ENCODE measurements at regions not wholly inside any gene's neighbourhood (a gene's known extent, or its start where the extent isn't known, plus 50 kb on each side); places are given as distances from the start of the nearest gene placed in this dataset.

DNA sequence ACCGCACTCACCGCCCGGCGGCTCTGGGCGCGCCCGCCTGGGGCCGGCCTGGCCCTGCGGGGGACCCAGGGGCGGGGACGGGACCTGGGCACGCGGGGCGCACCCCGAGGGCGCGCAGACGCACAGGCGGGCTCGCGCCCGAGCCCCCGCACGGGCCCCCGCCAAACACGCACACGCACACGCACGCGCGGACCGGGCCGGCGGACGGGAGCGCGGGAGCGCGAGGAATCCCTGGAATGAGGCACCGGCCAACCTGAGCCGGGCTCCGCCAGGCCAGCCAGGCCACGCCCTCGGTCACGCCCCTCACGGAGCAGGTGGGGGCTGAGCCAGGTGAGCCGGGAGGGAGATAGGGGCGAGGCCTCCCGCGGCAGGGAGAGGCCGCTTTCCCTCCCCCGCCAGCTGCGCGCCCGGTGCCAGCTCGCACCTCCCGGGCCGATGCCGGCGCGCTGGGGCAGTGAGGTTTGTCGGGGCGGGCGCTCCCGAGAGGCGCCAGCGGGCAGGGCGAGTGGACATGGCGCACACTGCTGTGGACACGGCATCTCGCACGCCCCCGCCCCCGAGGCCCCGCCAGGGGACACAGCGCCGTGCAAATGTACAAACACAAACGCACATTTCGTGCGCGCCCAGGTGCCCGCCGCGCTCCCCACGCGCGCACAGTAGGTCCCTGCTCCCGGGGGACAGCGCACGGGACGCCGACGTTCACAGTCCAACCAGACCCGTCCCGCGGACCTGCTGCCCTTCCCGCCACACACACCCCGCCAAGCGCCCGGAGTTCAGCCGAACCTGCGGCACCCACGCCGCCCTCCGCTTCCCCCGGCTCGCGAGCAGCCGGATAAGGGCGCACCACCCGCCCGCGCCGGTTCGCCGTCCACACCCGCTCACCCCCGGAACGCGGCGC is 75.9 kb upstream of the VGLL4 start:
- TF ChIP-seq CTCF (IDR thresholded peaks at IDR 0.05; ENCODE audit: low read depth, low read length, missing control alignments), result no peak
- H3K4me3 ChIP-seq (ENCODE audit: low read depth, low read length), result peak overlapping the region; percentile 82
- no peak for DNase-seq (ENCODE audit: low read depth)

DNA sequence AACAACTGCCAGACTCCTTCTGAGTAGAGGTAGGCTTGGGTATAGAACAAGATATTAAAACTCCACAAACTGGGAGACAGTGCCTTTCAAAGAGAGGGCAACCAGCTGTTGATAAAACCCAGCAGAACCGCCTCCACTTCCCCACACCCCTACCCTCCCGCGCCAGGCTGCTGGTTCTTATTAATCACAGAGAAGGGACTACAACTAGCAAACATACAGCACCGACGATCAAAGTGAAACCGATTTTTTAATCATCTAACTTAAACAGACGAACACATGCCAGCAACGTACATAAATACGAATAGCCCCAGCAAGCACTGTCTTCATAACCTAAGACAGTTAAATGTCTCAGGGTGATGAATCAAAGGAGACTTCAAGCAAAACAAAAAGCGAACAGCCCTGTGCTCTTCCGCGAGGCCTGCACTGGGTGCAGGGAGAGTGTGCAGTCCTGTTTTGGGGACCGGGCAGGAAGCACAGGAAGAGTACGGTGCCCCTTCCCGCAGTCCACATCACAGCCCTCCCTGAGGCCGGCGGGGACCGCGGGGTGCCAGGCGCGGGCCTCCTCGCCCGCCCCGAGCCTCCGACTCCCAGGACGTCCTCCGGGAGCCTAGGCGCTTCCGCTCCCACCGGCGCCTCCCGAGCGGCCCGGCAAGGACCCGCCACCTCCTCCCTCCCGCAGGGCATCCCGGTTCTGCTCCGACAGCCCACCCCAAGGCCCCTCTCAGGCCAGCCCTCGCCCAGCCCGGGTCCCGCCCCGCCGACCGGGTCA is 75.1 kb upstream of the VGLL4 start:
- TF ChIP-seq CTCF (IDR thresholded peaks at IDR 0.05; ENCODE audit: low read depth, low read length, missing control alignments), result no peak
- peak overlapping the region; percentile 82 for H3K4me3 ChIP-seq (ENCODE audit: low read depth, low read length)
- DNase-seq (ENCODE audit: low read depth), result no peak

DNA sequence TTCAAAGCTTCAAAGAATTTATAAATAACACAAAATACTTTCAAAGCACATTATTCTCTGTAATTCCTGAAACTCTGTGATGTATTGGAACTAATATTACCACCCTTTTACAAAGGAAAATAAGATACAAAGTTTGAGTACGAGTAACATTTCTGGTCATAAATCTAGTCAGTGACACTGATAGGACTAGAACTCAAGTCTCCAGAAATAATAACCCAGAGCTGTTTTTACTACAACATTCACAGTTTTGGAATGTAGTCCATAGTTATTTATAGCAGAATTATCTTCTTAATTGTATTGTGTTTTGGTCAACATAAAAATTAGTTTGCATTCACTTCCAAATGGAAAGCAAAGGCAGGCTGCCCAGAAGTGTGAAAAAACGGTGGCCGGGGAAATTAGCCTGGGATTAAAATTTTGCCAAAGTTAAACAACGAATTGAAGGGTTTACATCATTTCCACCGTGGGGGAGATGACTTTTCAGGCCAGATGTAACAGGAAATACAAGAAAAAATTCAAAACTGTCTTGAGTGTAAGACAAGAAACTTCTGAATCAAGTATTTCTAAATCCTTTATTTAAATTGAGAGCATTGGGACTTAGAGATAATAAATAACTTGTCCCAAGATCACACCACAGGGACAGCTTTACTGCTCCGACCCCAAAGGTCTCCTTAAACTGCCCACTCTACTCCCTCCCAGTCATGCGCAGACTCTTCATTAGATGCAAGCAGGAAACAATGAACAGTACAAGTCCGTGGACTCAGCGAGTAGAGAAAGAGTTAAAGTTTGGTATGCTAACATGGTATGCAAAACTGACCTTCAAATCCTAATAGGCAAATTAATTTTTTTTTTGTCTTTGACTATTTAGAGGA is 74.3 kb upstream of the VGLL4 start:
- no peak for DNase-seq (ENCODE audit: low read depth)
- H3K4me3 ChIP-seq (ENCODE audit: low read depth, low read length), result peak overlapping the region; percentile 82
- no peak for TF ChIP-seq CTCF (IDR thresholded peaks at IDR 0.05; ENCODE audit: low read depth, low read length, missing control alignments)

- H3K4me3 ChIP-seq (ENCODE audit: low read depth, low read length), result no peak overlapping the region
- TF ChIP-seq CTCF (IDR thresholded peaks at IDR 0.05; ENCODE audit: low read depth, low read length, missing control alignments), result no peak
- no peak for DNase-seq (ENCODE audit: low read depth)
Observed at GRCh38 chr3:11717301-11717700, 73.6 kb upstream of the VGLL4 start.

DNA sequence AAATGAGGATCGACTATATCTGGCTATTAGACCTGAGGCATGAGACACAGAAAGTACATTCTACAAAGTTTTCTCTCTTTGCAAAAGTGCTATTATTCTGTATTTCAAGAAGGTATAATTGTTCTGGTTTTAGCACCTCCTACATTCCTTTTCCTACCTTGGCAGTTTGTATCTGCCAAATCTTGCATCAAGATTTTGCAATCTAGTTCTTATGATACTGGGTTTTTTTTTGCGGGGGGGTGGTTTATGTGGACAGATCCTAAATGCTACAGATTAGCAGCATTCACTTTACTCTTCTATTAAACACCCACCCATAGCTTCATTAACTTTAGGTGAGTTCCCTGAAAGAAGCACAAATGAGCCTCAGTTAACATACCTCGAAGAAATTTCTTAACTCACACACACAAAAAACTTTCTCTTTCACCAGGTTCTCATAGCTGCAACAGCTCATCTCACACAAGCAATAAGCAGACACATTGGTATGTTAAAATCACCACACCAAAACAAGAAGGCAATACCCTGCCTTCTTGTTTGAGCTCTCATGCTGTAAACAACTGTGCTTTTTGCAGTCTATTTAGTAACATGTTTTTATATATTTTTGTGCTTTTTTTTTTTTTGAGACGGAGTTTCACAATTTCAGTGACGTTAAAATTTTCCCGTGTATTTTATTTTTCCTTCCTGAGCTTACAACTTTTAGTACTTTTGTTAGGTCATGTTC is 73.0 kb upstream of the VGLL4 start:
- no peak for DNase-seq (ENCODE audit: low read depth)
- H3K4me3 ChIP-seq (ENCODE audit: low read depth, low read length), result no peak overlapping the region
- no peak for TF ChIP-seq CTCF (IDR thresholded peaks at IDR 0.05; ENCODE audit: low read depth, low read length, missing control alignments)

DNA sequence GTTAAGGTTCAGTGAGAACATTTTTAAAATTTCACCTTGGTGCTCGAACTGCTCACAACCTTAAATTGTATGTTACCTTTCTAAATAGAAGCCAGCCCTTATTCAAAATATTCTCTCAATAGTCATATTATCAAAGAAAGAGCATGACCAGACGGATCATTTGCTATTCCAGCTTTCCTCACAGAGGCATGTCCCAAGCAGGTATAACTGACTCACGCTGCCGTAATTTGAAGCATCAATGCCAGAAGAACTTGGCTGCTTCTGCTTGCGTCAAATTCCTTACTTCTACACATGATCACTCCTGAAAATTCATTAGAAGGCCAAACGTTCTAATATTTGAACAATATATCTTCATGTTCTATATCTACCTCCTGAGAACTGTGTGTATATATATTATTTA is 69.5 kb upstream of the VGLL4 start:
- no peak for DNase-seq (ENCODE audit: low read depth)
- H3K4me3 ChIP-seq (ENCODE audit: low read depth, low read length), result no peak overlapping the region
- TF ChIP-seq CTCF (IDR thresholded peaks at IDR 0.05; ENCODE audit: low read depth, low read length, missing control alignments), result no peak
